ENCODE measurements at regions not wholly inside any gene's neighbourhood (a gene's known extent, or its start where the extent isn't known, plus 50 kb on each side); places are given as distances from the start of the nearest gene placed in this dataset.

- H3K27me3 Mint-ChIP-seq: no peaks in the 10 kb centered on the region
- H3K36me3 Mint-ChIP-seq: no peaks in the 10 kb centered on the region
- H3K4me1 Mint-ChIP-seq: no peaks in the 10 kb centered on the region
- DNase-seq (no peak), ATAC-seq (ENCODE audit: low read depth) (no peak)
- H3K9me3 Mint-ChIP-seq: no peaks in the 10 kb centered on the region
- H3K4me3 Mint-ChIP-seq: no peak overlapping the region
- H3K27ac Mint-ChIP-seq: no peak overlapping the region
- POLR2A ChIA-PET: no interaction called here
Measured at GRCh38 chr12:24297516-24297915, 348.0 kb upstream of the SOX5 start.

- H3K36me3 Mint-ChIP-seq: no peaks in the 10 kb centered on the region
- H3K4me1 Mint-ChIP-seq: no peaks in the 10 kb centered on the region
- ATAC-seq (ENCODE audit: low read depth) (no peak), DNase-seq (no peak)
- H3K4me3 Mint-ChIP-seq: no peak overlapping the region
- no peaks in the 10 kb centered on the region for H3K9me3 Mint-ChIP-seq
- H3K27me3 Mint-ChIP-seq: no peaks in the 10 kb centered on the region
- H3K27ac Mint-ChIP-seq: no peak overlapping the region
- POLR2A ChIA-PET: no interaction called here
Measured at GRCh38 chr12:24293549-24293948, 344.1 kb upstream of the SOX5 start.

GRCh38 chr12:24287963-24288362 is 338.5 kb upstream of the SOX5 start:
- Mint-ChIP-seq H3K36me3 (no peaks in the 10 kb centered on the region), H3K4me3 (no peak overlapping the region), H3K4me1 (no peaks in the 10 kb centered on the region), H3K9me3 (no peaks in the 10 kb centered on the region), H3K27ac (no peak overlapping the region), H3K27me3 (no peaks in the 10 kb centered on the region)
- ATAC-seq (ENCODE audit: low read depth) (no peak), DNase-seq (no peak)
- POLR2A ChIA-PET: no interaction called here

- Mint-ChIP-seq H3K27me3 (no peaks in the 10 kb centered on the region), H3K4me3 (no peak overlapping the region), H3K9me3 (no peaks in the 10 kb centered on the region), H3K4me1 (no peaks in the 10 kb centered on the region), H3K27ac (no peak overlapping the region), H3K36me3 (no peaks in the 10 kb centered on the region)
- POLR2A ChIA-PET: no interaction called here
- ATAC-seq (ENCODE audit: low read depth) (no peak), DNase-seq (no peak)
Measured at GRCh38 chr12:24285448-24285847, 336.0 kb upstream of the SOX5 start.

GRCh38 chr12:24281341-24281740 is 331.9 kb upstream of the SOX5 start:
- DNase-seq (no peak), ATAC-seq (ENCODE audit: low read depth) (no peak)
- Mint-ChIP-seq H3K4me1 (no peaks in the 10 kb centered on the region), H3K27me3 (no peaks in the 10 kb centered on the region), H3K9me3 (no peaks in the 10 kb centered on the region), H3K27ac (no peak overlapping the region), H3K4me3 (no peak overlapping the region), H3K36me3 (no peaks in the 10 kb centered on the region)
- POLR2A ChIA-PET: no interaction called here

- no peak overlapping the region for H3K4me3 Mint-ChIP-seq
Measured at GRCh38 chr12:24280056-24280842, 330.8 kb upstream of the SOX5 start.

GRCh38 chr12:24278832-24279231 is 329.4 kb upstream of the SOX5 start:
- Mint-ChIP-seq H3K36me3 (no peaks in the 10 kb centered on the region), H3K4me1 (no peaks in the 10 kb centered on the region), H3K4me3 (no peak overlapping the region), H3K27ac (no peak overlapping the region), H3K9me3 (no peaks in the 10 kb centered on the region), H3K27me3 (no peaks in the 10 kb centered on the region)
- ATAC-seq (ENCODE audit: low read depth) (no peak), DNase-seq (no peak)
- POLR2A ChIA-PET: no interaction called here

More at GRCh38 chr12:24280056-24280842, 330.8 kb upstream of the SOX5 start:
- no peaks in the 10 kb centered on the region for H3K27me3 Mint-ChIP-seq
- no peaks in the 10 kb centered on the region for H3K9me3 Mint-ChIP-seq
- H3K27ac Mint-ChIP-seq: no peak overlapping the region
- H3K36me3 Mint-ChIP-seq: no peaks in the 10 kb centered on the region
- no peak for ATAC-seq (ENCODE audit: low read depth)
- no peak for DNase-seq
- POLR2A ChIA-PET: no interaction called here
- H3K4me1 Mint-ChIP-seq: no peaks in the 10 kb centered on the region

- no peak for DNase-seq
- Mint-ChIP-seq H3K27ac (no peak overlapping the region), H3K9me3 (no peaks in the 10 kb centered on the region), H3K36me3 (no peaks in the 10 kb centered on the region), H3K27me3 (no peaks in the 10 kb centered on the region), H3K4me3 (no peak overlapping the region), H3K4me1 (no peaks in the 10 kb centered on the region)
- POLR2A ChIA-PET: no interaction called here
- no peak for ATAC-seq (ENCODE audit: low read depth)
Measured at GRCh38 chr12:24270965-24271364, 321.5 kb upstream of the SOX5 start.

GRCh38 chr12:24270464-24270863 is 321.0 kb upstream of the SOX5 start:
- no peaks in the 10 kb centered on the region for H3K36me3 Mint-ChIP-seq
- POLR2A ChIA-PET: no interaction called here
- H3K27me3 Mint-ChIP-seq: no peaks in the 10 kb centered on the region
- H3K27ac Mint-ChIP-seq: no peak overlapping the region
- ATAC-seq (ENCODE audit: low read depth) (no peak), DNase-seq (no peak)
- no peak overlapping the region for H3K4me3 Mint-ChIP-seq
- no peaks in the 10 kb centered on the region for H3K4me1 Mint-ChIP-seq
- no peaks in the 10 kb centered on the region for H3K9me3 Mint-ChIP-seq

GRCh38 chr12:24268663-24269186 is 319.3 kb upstream of the SOX5 start:
- Mint-ChIP-seq H3K4me1 (no peaks in the 10 kb centered on the region), H3K27me3 (no peaks in the 10 kb centered on the region), H3K27ac (no peak overlapping the region), H3K4me3 (no peak overlapping the region), H3K36me3 (no peaks in the 10 kb centered on the region), H3K9me3 (no peaks in the 10 kb centered on the region)
- DNase-seq (no peak), ATAC-seq (ENCODE audit: low read depth) (no peak)
- POLR2A ChIA-PET: no interaction called here

GRCh38 chr12:24266982-24267381 is 317.5 kb upstream of the SOX5 start:
- no peak overlapping the region for H3K27ac Mint-ChIP-seq
- no peaks in the 10 kb centered on the region for H3K4me1 Mint-ChIP-seq
- no peak for DNase-seq
- no peaks in the 10 kb centered on the region for H3K36me3 Mint-ChIP-seq
- H3K27me3 Mint-ChIP-seq: no peaks in the 10 kb centered on the region
- no peaks in the 10 kb centered on the region for H3K9me3 Mint-ChIP-seq
- H3K4me3 Mint-ChIP-seq: no peak overlapping the region
- POLR2A ChIA-PET: no interaction called here
- no peak for ATAC-seq (ENCODE audit: low read depth)

- H3K27me3 Mint-ChIP-seq: no peaks in the 10 kb centered on the region
- no peak for DNase-seq
- no peaks in the 10 kb centered on the region for H3K4me1 Mint-ChIP-seq
- H3K9me3 Mint-ChIP-seq: peaks cover 1% of the 10 kb centered on the region
- no peak overlapping the region for H3K27ac Mint-ChIP-seq
- no peak for ATAC-seq (ENCODE audit: low read depth)
- H3K4me3 Mint-ChIP-seq: no peak overlapping the region
- POLR2A ChIA-PET: no interaction called here
- H3K36me3 Mint-ChIP-seq: no peaks in the 10 kb centered on the region
Measured at GRCh38 chr12:24256684-24257083, 307.2 kb upstream of the SOX5 start.

GRCh38 chr12:24255920-24256665 is 306.6 kb upstream of the SOX5 start:
- Mint-ChIP-seq H3K4me3 (no peak overlapping the region), H3K4me1 (no peaks in the 10 kb centered on the region), H3K27me3 (no peaks in the 10 kb centered on the region), H3K36me3 (no peaks in the 10 kb centered on the region), H3K9me3 (peaks cover 1% of the 10 kb centered on the region), H3K27ac (no peak overlapping the region)
- ATAC-seq (ENCODE audit: low read depth): no peak
- DNase-seq: no peak
- POLR2A ChIA-PET: no interaction called here

GRCh38 chr12:24252602-24253001 is 303.1 kb upstream of the SOX5 start:
- DNase-seq (no peak), ATAC-seq (ENCODE audit: low read depth) (no peak)
- Mint-ChIP-seq H3K36me3 (no peaks in the 10 kb centered on the region), H3K27ac (no peak overlapping the region), H3K4me1 (no peaks in the 10 kb centered on the region), H3K27me3 (no peaks in the 10 kb centered on the region), H3K4me3 (no peak overlapping the region), H3K9me3 (peaks cover 4% of the 10 kb centered on the region)
- POLR2A ChIA-PET: no interaction called here
